GM12864 (cell line): ENCODE measurements at regions not wholly inside any gene's neighbourhood (a gene's known extent, or its start where the extent isn't known, plus 50 kb on each side); places are given as distances from the start of the nearest gene placed in this dataset.

Experiments used
- DNase-seq: peaks from one replicate; pipeline ENCODE4 v3.0.0-alpha.2; 2011; ENCODE audit warnings: low read depth
- H3K4me3 ChIP-seq: 2 replicates; pipeline ENCODE4 v1.5.1; 2011; ENCODE audit warnings: mild to moderate bottlenecking, low read depth, low read length, control low read depth
- CTCF ChIP-seq: IDR thresholded peaks from 2 replicates; pipeline ENCODE4 v1.5.1; 2011; ENCODE audit warnings: low read depth, mild to moderate bottlenecking, moderate library complexity, low read length, control low read depth, inconsistent platforms; ENCODE audit errors: missing control alignments

DNA sequence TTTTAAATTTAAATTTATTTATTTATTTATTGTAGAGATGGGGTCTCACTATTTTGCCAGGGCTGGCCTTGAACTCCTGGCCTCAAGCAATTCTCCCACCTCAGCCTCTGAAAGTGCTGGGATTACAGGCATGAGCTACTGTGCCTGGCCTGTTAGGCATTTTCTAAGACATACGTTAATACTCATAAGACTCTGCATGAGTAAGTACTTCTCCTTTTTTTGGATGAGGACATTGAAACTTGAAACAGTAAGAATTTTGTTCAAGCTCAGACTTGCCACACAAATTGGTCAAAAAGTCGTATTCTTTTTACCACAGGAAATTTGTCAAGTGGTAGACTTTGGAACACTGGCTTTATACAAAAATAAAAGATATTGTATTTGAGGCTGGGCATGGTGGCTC, 187.4 kb upstream of the RASSF8 start:
- no peak for TF ChIP-seq CTCF
- peak; percentile 4 for DNase-seq

GRCh38 chr12:25771476-25771875, 187.0 kb upstream of the RASSF8 start:
- H3K4me3 ChIP-seq = no peak overlapping the region
- TF ChIP-seq CTCF = no peak
- no peak for DNase-seq

More for the DNA sequence above, 187.4 kb upstream of the RASSF8 start:
- H3K4me3 ChIP-seq = no peak overlapping the region

DNA sequence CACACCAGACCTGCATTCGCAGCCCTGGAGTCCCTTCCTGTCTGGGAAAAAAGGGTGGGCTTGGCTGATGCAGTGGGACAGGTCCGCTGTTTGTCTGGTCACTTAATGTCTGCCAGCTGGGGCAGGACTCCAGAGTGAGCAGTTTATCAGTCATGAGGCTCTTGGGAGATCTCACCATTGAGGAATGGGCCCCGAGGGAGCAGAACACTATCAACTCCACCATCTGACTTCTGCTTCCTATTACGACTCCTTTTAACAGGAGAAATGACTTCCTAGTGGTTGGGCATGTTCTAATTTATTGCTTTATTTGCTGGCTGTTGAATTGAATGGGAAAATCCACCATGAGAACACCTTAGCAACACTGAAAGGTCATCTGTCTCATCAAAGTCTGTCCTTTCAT, 182.5 kb upstream of the RASSF8 start:
- DNase-seq = no peak
- no peak for TF ChIP-seq CTCF
- H3K4me3 ChIP-seq = no peak overlapping the region

DNA sequence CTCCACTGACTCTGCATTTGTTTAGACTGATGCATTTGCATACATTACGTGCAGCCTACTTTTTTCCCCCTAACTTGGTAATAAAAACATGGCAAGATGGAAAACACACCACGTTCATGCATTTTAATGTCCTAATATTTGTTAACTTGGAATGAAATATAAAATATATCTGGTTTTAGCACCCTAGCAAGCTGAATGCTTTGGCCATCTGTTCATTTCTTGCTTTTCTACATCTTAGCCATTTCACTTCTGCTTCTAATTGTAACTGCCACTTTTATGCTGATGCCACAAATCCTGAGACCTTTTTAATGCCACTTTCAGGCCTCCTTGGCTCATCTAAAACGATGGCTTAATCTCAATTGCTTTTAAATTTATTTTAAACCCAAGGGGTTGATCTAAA, 177.7 kb upstream of the RASSF8 start:
- no peak for DNase-seq
- TF ChIP-seq CTCF = no peak
- no peak overlapping the region for H3K4me3 ChIP-seq

DNA sequence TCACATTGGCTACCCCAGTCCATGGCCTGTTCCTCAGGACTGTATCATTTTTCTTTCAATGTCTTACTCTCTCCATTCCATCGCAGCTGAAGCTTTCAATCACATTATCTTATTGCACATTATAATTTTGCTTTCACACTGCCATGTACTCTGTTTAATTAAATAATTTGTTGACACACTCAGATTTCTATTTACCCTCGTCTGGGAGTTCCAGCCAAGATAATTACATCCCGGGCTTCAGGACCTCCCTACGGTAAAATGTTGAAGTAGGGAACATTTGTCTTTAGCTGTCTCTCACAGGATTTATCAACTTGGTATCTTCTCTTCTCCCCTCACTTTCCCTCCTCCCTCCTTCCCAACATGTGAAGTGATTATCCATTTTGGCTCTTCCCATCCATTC, 177.2 kb upstream of the RASSF8 start:
- no peak for TF ChIP-seq CTCF
- H3K4me3 ChIP-seq = no peak overlapping the region
- no peak for DNase-seq

DNA sequence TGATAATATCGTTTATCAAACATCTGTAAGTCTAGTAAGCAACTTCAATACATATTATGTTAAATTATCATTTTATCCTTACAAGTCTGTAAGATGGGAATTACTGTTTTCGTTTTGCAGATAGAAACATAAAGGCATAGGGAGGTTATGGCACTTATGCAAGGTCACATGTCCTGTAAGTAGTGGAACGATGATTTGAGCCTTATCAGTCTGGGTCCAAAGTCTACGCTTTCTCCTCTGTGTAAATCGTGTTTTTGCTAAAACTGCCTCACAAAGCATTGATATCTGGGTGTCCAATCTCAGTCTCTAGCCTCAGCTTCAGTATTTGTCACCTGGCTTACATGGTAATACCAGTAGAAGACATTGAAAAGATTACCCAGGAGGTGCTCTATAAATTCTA, 174.9 kb upstream of the RASSF8 start:
- no peak for DNase-seq
- H3K4me3 ChIP-seq = no peak overlapping the region
- no peak for TF ChIP-seq CTCF

DNA sequence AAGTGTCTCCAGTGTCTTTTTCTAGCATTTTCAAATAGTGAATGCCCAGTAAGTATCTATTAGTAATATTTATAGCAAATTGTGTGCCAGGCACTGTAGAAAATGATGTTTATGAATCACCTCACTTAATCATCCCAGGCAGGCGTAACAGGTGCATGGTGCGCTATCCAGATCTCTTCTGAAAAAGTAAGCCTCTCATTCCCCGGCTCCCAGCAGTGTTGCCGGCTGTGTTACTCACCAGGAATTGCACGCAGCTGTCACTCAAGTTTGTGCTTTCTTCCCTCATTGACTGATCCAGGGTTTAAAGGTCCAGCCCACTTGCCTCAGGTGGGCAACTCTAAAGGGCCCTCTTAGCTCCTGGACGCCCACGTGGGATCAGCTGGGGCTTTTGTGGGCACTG, 173.8 kb upstream of the RASSF8 start:
- TF ChIP-seq CTCF = no peak
- no peak overlapping the region for H3K4me3 ChIP-seq
- DNase-seq = no peak
